ENCODE measurements at regions not wholly inside any gene's neighbourhood (a gene's known extent, or its start where the extent isn't known, plus 50 kb on each side); places are given as distances from the start of the nearest gene placed in this dataset.

GRCh38 chr13:79710376-79710775 is 229.4 kb downstream of the NDFIP2 start:
- DNase-seq (ENCODE audit: low read depth, low spot score): peak; percentile 21
- no peak overlapping the region for H3K4me3 ChIP-seq (ENCODE audit: low read depth, low read length)
- in situ Hi-C loops (cut with HindIII; ENCODE audit: low sequenced_read_pairs): no loop called here
- TF ChIP-seq, protein P1, sequence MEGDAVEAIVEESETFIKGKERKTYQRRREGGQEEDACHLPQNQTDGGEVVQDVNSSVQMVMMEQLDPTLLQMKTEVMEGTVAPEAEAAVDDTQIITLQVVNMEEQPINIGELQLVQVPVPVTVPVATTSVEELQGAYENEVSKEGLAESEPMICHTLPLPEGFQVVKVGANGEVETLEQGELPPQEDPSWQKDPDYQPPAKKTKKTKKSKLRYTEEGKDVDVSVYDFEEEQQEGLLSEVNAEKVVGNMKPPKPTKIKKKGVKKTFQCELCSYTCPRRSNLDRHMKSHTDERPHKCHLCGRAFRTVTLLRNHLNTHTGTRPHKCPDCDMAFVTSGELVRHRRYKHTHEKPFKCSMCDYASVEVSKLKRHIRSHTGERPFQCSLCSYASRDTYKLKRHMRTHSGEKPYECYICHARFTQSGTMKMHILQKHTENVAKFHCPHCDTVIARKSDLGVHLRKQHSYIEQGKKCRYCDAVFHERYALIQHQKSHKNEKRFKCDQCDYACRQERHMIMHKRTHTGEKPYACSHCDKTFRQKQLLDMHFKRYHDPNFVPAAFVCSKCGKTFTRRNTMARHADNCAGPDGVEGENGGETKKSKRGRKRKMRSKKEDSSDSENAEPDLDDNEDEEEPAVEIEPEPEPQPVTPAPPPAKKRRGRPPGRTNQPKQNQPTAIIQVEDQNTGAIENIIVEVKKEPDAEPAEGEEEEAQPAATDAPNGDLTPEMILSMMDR (IDR thresholded peaks at IDR 0.05; ENCODE audit: low read depth, low read length): no peak

GRCh38 chr13:79709471-79709870 is 228.5 kb downstream of the NDFIP2 start:
- DNase-seq (ENCODE audit: low read depth, low spot score): peak; percentile 34
- TF ChIP-seq, protein P1 (IDR thresholded peaks at IDR 0.05; ENCODE audit: low read depth, low read length): no peak
- in situ Hi-C loops (cut with HindIII; ENCODE audit: low sequenced_read_pairs): no loop called here
- no peak overlapping the region for H3K4me3 ChIP-seq (ENCODE audit: low read depth, low read length)

GRCh38 chr13:79703772-79704171 is 222.8 kb downstream of the NDFIP2 start:
- TF ChIP-seq, protein P1 (IDR thresholded peaks at IDR 0.05; ENCODE audit: low read depth, low read length): no peak
- in situ Hi-C loops (cut with HindIII; ENCODE audit: low sequenced_read_pairs): no loop called here
- no peak for DNase-seq (ENCODE audit: low read depth, low spot score)
- no peak overlapping the region for H3K4me3 ChIP-seq (ENCODE audit: low read depth, low read length)

DNA sequence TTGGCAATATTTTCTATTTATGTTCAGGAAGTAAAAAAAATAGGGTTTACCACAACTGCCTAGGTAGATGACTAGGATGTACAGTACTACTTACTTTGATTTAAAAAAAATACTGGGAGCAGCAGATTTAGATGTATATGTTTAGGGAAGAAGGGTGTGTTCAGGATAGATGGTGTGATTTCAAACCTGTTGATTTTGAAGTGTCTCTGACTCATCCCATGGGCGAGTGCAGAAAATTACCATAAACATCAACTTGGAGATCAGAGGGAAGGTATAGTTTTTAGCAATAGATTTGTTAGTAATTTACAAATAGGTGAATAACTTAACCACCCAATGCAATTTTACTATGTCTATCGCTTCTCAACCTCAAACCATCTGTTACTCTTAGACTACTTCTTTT is 214.8 kb downstream of the NDFIP2 start:
- H3K4me3 ChIP-seq (ENCODE audit: low read depth, low read length): no peak overlapping the region
- TF ChIP-seq, protein P1 (IDR thresholded peaks at IDR 0.05; ENCODE audit: low read depth, low read length): no peak
- no peak for DNase-seq (ENCODE audit: low read depth, low spot score)
- in situ Hi-C loops (cut with HindIII; ENCODE audit: low sequenced_read_pairs): no loop called here

- in situ Hi-C loops (cut with HindIII; ENCODE audit: low sequenced_read_pairs): no loop called here
- no peak overlapping the region for H3K4me3 ChIP-seq (ENCODE audit: low read depth, low read length)
- DNase-seq (ENCODE audit: low read depth, low spot score): no peak
- TF ChIP-seq, protein P1 (IDR thresholded peaks at IDR 0.05; ENCODE audit: low read depth, low read length): no peak
Observed at GRCh38 chr13:79692846-79693245, 211.9 kb downstream of the NDFIP2 start.

DNA sequence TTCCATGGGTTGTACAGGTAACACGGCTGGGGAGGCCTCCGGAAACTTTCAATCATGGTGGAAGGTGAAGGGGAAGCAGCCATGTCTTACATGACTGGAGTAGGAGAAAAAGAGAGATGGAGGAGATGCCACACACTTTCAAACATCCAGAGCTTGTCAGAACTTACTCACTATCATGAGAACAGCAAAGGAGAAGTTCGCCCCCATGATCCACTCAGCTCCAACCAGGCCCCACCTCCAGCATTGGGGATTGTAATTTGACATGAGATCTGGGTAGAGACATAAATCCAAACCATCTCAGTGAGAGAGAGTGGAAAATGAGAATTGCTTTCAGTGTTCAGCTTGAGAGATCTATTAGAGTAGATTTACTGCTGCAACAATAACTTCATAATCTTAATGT is 210.9 kb downstream of the NDFIP2 start:
- H3K4me3 ChIP-seq (ENCODE audit: low read depth, low read length): no peak overlapping the region
- TF ChIP-seq, protein P1 (IDR thresholded peaks at IDR 0.05; ENCODE audit: low read depth, low read length): no peak
- DNase-seq (ENCODE audit: low read depth, low spot score): no peak
- in situ Hi-C loops (cut with HindIII; ENCODE audit: low sequenced_read_pairs): no loop called here

- TF ChIP-seq, protein P1 (IDR thresholded peaks at IDR 0.05; ENCODE audit: low read depth, low read length): no peak
- no peak for DNase-seq (ENCODE audit: low read depth, low spot score)
- no peak overlapping the region for H3K4me3 ChIP-seq (ENCODE audit: low read depth, low read length)
- in situ Hi-C loops (cut with HindIII; ENCODE audit: low sequenced_read_pairs): no loop called here
Observed at GRCh38 chr13:79688741-79689140, 207.8 kb downstream of the NDFIP2 start.

All from astrocyte of the spinal cord (primary cell).